ENCODE measurements at regions not wholly inside any gene's neighbourhood (a gene's known extent, or its start where the extent isn't known, plus 50 kb on each side); places are given as distances from the start of the nearest gene placed in this dataset.

DNA sequence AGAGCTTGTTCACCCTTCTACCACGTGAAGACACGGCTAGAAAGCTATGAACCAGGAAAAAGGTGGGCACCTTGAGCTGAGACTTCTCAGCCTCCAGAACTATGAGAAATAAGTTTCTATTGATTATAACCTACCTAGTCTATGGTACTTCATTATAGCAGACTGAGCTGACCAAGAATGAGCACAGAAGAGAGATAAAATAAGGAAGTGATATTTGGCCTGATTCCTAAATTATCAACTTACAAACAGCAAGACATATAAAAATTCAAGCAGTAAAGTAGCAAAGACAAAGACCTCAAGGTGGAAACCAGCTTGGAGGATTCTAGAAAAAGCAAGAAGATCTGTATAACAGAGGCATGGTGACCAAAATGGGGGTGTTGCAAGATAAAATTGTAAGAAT is 63.9 kb upstream of the OSTN start:
- Histone ChIP-seq H3K27me3 (ENCODE audit: insufficient read depth, low read depth, low read length) (no peaks in the 10 kb centered on the region), H3K4me3 (ENCODE audit: low read length) (no peak overlapping the region), H3K4me2 (ENCODE audit: low read length) (no peak overlapping the region), H3K9me3 (ENCODE audit: low read length) (no peaks in the 10 kb centered on the region), H3K36me3 (ENCODE audit: insufficient read depth, low read length) (no peaks in the 10 kb centered on the region), H2AFZ (ENCODE audit: low read depth, low read length) (no peak overlapping the region), H3K79me2 (replicated peaks; ENCODE audit: insufficient read depth, low read length) (no peaks in the 10 kb centered on the region), H3K27ac (ENCODE audit: low read length) (no peak overlapping the region), H3F3A (ENCODE audit: insufficient read depth, low read length, poor library complexity, severe bottlenecking) (no peaks in the 10 kb centered on the region), H4K20me1 (ENCODE audit: insufficient read depth) (no peaks in the 10 kb centered on the region), H3K9ac (ENCODE audit: low read length) (no peak overlapping the region), H3K9me2 (ENCODE audit: insufficient read depth, low read length) (no peaks in the 10 kb centered on the region)
- TF ChIP-seq, protein P1, sequence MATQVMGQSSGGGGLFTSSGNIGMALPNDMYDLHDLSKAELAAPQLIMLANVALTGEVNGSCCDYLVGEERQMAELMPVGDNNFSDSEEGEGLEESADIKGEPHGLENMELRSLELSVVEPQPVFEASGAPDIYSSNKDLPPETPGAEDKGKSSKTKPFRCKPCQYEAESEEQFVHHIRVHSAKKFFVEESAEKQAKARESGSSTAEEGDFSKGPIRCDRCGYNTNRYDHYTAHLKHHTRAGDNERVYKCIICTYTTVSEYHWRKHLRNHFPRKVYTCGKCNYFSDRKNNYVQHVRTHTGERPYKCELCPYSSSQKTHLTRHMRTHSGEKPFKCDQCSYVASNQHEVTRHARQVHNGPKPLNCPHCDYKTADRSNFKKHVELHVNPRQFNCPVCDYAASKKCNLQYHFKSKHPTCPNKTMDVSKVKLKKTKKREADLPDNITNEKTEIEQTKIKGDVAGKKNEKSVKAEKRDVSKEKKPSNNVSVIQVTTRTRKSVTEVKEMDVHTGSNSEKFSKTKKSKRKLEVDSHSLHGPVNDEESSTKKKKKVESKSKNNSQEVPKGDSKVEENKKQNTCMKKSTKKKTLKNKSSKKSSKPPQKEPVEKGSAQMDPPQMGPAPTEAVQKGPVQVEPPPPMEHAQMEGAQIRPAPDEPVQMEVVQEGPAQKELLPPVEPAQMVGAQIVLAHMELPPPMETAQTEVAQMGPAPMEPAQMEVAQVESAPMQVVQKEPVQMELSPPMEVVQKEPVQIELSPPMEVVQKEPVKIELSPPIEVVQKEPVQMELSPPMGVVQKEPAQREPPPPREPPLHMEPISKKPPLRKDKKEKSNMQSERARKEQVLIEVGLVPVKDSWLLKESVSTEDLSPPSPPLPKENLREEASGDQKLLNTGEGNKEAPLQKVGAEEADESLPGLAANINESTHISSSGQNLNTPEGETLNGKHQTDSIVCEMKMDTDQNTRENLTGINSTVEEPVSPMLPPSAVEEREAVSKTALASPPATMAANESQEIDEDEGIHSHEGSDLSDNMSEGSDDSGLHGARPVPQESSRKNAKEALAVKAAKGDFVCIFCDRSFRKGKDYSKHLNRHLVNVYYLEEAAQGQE (IDR thresholded peaks at IDR 0.05; ENCODE audit: borderline replicate concordance): no peak
- TF ChIP-seq MXI1 (conservative IDR thresholded peaks at IDR 0.05; ENCODE audit: poor library complexity, severe bottlenecking): no peak
- no peak for TF ChIP-seq RAD21 (conservative IDR thresholded peaks at IDR 0.05)
- TF ChIP-seq EZH2 (IDR thresholded peaks at IDR 0.05; ENCODE audit: borderline replicate concordance, insufficient read depth, low read length, poor library complexity, severe bottlenecking): no peak
- TF ChIP-seq SMC3 (conservative IDR thresholded peaks at IDR 0.05; ENCODE audit: poor library complexity): no peak
- TF ChIP-seq, protein P2, sequence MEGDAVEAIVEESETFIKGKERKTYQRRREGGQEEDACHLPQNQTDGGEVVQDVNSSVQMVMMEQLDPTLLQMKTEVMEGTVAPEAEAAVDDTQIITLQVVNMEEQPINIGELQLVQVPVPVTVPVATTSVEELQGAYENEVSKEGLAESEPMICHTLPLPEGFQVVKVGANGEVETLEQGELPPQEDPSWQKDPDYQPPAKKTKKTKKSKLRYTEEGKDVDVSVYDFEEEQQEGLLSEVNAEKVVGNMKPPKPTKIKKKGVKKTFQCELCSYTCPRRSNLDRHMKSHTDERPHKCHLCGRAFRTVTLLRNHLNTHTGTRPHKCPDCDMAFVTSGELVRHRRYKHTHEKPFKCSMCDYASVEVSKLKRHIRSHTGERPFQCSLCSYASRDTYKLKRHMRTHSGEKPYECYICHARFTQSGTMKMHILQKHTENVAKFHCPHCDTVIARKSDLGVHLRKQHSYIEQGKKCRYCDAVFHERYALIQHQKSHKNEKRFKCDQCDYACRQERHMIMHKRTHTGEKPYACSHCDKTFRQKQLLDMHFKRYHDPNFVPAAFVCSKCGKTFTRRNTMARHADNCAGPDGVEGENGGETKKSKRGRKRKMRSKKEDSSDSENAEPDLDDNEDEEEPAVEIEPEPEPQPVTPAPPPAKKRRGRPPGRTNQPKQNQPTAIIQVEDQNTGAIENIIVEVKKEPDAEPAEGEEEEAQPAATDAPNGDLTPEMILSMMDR (IDR thresholded peaks at IDR 0.05; ENCODE audit: poor library complexity, severe bottlenecking): no peak
- TF ChIP-seq POLR2AphosphoS5 (IDR thresholded peaks at IDR 0.05): no peak
- TF ChIP-seq TAF1 (IDR thresholded peaks at IDR 0.05; ENCODE audit: low read depth): no peak
- TF ChIP-seq EP300 (conservative IDR thresholded peaks at IDR 0.05; ENCODE audit: poor library complexity, severe bottlenecking): no peak

DNA sequence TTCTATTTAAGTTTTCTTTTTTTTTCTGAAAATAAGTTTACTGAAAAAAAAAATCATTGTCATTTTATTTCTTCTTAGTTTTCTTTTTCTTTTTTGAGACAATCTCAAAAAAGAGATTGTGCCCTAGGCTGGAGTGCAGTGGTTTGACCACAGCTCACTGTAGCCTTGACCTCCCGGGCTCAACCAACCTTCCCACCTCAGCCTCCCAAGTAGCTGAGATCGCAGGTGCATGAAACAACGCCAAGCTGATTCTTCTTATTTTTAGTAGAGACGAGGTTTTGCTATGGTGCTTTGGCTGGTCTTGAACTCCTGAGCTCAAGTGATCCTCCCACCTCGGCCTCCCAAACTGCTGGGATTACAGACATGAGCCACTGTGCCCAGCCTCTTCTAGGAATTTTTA is 65.7 kb upstream of the OSTN start:
- Histone ChIP-seq H3K9me3 (ENCODE audit: low read length) (no peaks in the 10 kb centered on the region), H3F3A (ENCODE audit: insufficient read depth, low read length, poor library complexity, severe bottlenecking) (no peaks in the 10 kb centered on the region), H3K36me3 (ENCODE audit: insufficient read depth, low read length) (no peaks in the 10 kb centered on the region), H4K20me1 (ENCODE audit: insufficient read depth) (no peaks in the 10 kb centered on the region), H3K79me2 (replicated peaks; ENCODE audit: insufficient read depth, low read length) (no peaks in the 10 kb centered on the region), H3K27ac (ENCODE audit: low read length) (no peak overlapping the region), H3K27me3 (ENCODE audit: insufficient read depth, low read depth, low read length) (no peaks in the 10 kb centered on the region), H3K4me2 (ENCODE audit: low read length) (no peak overlapping the region), H3K9me2 (ENCODE audit: insufficient read depth, low read length) (no peaks in the 10 kb centered on the region), H3K9ac (ENCODE audit: low read length) (no peak overlapping the region), H3K4me3 (ENCODE audit: low read length) (no peak overlapping the region), H2AFZ (ENCODE audit: low read depth, low read length) (no peak overlapping the region)
- TF ChIP-seq, protein P2 (IDR thresholded peaks at IDR 0.05; ENCODE audit: poor library complexity, severe bottlenecking): no peak
- TF ChIP-seq EZH2 (IDR thresholded peaks at IDR 0.05; ENCODE audit: borderline replicate concordance, insufficient read depth, low read length, poor library complexity, severe bottlenecking): no peak
- no peak for TF ChIP-seq RAD21 (conservative IDR thresholded peaks at IDR 0.05)
- no peak for TF ChIP-seq EP300 (conservative IDR thresholded peaks at IDR 0.05; ENCODE audit: poor library complexity, severe bottlenecking)
- no peak for TF ChIP-seq MXI1 (conservative IDR thresholded peaks at IDR 0.05; ENCODE audit: poor library complexity, severe bottlenecking)
- TF ChIP-seq SMC3 (conservative IDR thresholded peaks at IDR 0.05; ENCODE audit: poor library complexity): no peak
- TF ChIP-seq, protein P1 (IDR thresholded peaks at IDR 0.05; ENCODE audit: borderline replicate concordance): no peak
- no peak for TF ChIP-seq POLR2AphosphoS5 (IDR thresholded peaks at IDR 0.05)
- no peak for TF ChIP-seq TAF1 (IDR thresholded peaks at IDR 0.05; ENCODE audit: low read depth)

Measured in neural cell (in vitro differentiated cells).